Stomach (tissue), 4 donors: ENCODE measurements at regions not wholly inside any gene's neighbourhood (a gene's known extent, or its start where the extent isn't known, plus 50 kb on each side); places are given as distances from the start of the nearest gene placed in this dataset.

Experiments
- POLR2A ChIP-seq, 4 donors: fragments of 450-650 bp; IDR thresholded peaks; one replicate each; pipeline ENCODE4 v1.6.1; 2016; ENCODE audit warnings: antibody characterized with exemption in 4 of 4, control low read depth in 2 of 4, mild to moderate bottlenecking in 1 of 4, moderate library complexity in 1 of 4
- POLR2AphosphoS5 ChIP-seq, 3 donors: sonication (generic); formaldehyde crosslinking; IDR thresholded peaks; one replicate each; pipeline ENCODE4 v1.6.1; 2016; ENCODE audit warnings: antibody characterized with exemption in 3 of 3
- TF ChIP-seq, protein P1 (sequence below), 7 experiments: fragments of 450-650 bp in 4 of 7; fragments of 200-600 bp in 3 of 7; sonication (generic) in 3 of 7; IDR thresholded peaks; one replicate each; pipeline ENCODE4 v1.5.1; 2016 to 2019; ENCODE audit warnings: antibody characterized with exemption in 7 of 7, control low read depth in 2 of 7, mild to moderate bottlenecking in 1 of 7

DNA sequence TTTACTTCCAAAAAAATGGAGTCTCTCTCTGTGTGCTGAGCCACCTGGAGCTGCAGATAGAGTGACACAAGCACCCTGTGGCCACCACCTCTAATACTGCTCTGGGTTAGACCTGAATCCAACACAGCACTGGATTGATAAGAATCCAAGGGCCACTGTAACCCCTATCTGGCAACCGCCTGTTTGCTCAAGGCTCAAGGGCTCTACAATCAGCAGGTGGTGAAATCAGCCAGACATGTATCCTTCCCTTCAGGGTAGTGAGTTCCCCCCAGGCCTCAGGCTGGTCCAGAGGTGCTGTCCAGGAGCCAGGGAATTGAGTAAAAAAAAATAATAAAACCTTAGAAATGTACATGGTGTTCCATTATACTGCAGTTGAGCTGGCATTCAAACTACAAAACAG is 509.0 kb downstream of the KIF4B start:
- TF ChIP-seq, protein P1, sequence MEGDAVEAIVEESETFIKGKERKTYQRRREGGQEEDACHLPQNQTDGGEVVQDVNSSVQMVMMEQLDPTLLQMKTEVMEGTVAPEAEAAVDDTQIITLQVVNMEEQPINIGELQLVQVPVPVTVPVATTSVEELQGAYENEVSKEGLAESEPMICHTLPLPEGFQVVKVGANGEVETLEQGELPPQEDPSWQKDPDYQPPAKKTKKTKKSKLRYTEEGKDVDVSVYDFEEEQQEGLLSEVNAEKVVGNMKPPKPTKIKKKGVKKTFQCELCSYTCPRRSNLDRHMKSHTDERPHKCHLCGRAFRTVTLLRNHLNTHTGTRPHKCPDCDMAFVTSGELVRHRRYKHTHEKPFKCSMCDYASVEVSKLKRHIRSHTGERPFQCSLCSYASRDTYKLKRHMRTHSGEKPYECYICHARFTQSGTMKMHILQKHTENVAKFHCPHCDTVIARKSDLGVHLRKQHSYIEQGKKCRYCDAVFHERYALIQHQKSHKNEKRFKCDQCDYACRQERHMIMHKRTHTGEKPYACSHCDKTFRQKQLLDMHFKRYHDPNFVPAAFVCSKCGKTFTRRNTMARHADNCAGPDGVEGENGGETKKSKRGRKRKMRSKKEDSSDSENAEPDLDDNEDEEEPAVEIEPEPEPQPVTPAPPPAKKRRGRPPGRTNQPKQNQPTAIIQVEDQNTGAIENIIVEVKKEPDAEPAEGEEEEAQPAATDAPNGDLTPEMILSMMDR (IDR thresholded peaks at IDR 0.05): no peak
- TF ChIP-seq POLR2AphosphoS5 (IDR thresholded peaks at IDR 0.05): no peak
- no peak for TF ChIP-seq POLR2A (IDR thresholded peaks at IDR 0.05)
